ENCODE measurements at regions not wholly inside any gene's neighbourhood (a gene's known extent, or its start where the extent isn't known, plus 50 kb on each side); places are given as distances from the start of the nearest gene placed in this dataset.
"Not testable (repeated sequence)": the region's sequence is repeated elsewhere in the genome, so short reads cannot be mapped to it uniquely, and the experiment has no call there.

DNA sequence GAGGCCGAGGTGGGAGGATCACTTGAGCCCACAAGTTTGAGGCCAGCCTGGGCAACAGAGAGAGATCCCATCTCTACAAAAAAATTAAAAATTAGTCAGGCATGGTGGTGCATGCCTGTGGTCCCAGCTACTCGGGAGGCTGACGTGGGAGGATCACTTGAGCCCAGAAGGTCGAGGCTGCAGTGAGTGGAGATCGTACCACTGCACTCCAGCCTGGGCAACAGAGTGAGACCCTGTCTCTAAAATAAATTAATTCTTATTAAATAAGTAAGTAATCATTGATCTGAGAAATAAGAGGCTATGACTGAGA lies 452.6 kb downstream of the SOX9 start:
- not testable (repeated sequence) for DNase-seq (ENCODE audit: low read depth)

DNA sequence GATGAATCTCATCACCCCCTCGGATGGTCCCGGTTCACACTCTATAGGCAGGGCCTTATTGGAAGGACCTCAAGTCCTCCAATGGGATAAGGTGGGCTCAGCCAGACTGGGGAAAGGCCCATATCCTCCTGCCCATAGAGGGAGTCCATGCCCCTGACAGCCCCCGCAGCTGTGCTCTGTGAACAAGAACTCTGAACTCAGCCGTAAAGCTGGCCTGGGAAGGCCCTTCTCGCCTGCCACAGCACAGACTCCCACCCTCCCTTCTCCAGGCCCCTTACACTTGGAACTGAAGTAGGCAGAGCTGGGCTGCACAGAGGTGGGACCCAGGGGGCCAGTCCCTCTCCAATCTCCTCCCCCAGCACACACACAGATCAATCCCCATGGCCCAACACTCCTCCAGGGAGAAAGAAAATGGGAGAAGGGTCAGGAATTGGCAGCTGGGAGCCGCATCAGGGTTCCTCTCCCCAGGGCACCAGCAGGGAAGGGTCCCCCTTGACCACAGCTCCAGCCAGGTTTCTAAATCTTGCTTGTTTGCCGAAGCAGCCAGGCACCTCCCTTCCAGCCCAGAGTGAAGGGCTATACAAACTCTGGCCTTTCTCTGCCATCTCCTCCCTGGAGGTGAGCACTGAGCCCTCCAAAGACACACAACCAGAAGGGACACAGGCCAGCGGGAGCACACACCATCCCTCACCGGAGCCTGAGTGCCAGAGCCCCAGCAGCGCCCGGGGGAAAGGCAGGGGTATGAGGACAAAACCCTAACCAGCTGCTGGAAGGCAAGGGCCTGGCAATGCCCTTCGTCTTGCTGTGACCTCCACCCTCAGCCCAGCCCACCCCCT lies 454.1 kb downstream of the SOX9 start:
- no peak for DNase-seq (ENCODE audit: low read depth)

DNA sequence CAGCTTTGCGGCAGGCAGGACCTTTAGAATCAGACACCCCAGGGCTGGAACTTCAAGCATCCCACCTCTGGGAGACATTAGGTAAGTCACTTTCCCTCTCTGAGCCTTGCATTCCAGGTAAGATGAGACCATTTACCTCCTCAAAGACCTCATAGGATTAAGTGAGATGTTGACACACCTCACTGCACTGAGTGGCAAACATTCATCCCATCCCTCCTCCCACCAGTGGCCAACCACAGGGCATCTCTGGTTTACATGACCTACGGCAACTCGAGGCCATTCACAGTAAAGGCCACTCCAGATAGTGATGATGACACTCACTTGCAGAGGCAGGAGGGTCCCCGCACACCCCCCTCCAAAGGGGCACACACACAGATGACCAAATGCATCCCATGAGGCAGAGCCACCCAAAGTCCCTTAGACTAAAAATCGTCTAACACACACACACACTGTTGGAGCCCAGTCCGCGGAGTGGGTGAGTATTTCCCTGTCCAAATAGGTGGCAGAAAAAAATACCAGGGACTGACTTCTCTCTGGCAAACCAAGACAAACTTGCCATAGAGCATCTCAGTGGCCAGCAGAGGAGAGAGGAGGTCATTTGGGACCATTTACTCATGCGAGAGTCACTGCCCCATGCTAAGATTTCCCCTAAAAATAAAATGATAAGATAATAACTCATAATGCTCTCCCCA lies 454.9 kb downstream of the SOX9 start:
- no peak for DNase-seq (ENCODE audit: low read depth)

GRCh38 chr17:72576289-72576759 lies 455.5 kb downstream of the SOX9 start:
- peak; percentile 62 for DNase-seq (ENCODE audit: low read depth)

- no peak for DNase-seq (ENCODE audit: low read depth)
These were observed 458.1 kb downstream of the SOX9 start for GRCh38 chr17:72578817-72579470.

DNA sequence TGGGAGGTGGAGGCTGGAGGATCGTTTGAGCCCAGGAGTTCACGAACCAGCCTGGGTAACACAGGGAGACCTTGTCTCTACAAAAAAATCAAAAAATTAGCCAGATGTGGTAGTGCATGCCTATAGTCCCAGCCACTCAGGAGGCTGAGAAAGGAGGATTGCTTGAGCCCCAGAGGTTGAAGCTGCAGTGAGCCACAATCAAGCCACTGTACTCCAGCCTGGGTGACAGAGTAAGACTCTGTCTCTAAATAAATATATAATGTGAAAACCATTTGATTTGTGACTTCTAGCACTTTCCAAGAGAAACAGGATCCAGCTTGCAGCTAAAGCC lies 459.1 kb downstream of the SOX9 start:
- DNase-seq (ENCODE audit: low read depth) = no peak

DNA sequence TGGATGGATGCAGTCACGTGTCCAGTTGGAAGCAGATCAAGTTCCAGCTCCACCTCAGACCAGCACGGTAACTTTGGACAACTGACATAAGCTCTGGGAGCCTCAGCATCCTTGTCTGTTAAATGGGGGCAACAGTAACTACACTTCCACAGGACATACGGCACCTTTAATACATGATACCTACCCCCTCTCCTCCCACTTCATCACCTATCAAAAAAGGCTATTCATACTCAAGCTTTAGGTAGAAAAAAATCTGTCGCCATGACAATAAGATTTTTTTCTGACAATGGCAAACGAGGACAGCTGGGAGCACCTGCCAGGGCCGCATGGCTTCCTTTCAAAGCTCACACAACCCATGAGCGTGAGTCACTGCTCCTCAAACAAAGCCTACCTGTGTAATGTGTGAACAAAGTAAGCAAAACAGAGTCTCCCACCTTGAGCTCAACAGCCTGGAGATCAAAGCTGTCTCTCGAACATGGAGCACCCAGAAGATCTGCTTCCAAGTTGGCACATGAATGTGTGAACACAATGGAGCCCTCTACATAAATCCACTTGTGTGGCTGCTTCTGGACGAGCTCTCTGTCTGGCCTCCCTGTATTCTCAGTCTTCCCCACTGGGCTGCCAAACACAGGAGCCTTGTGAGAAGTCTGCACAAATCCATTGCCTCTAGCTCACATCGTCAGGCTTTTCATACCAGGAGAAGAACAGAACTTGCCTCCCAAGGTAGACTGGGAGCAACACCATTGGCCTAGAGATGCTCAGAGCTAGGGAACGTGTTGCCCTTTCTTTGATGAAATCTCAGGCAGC lies 459.7 kb downstream of the SOX9 start:
- DNase-seq (ENCODE audit: low read depth) = no peak

GRCh38 chr17:72587156-72587555 lies 466.3 kb downstream of the SOX9 start:
- peak; percentile 56 for DNase-seq (ENCODE audit: low read depth)

DNA sequence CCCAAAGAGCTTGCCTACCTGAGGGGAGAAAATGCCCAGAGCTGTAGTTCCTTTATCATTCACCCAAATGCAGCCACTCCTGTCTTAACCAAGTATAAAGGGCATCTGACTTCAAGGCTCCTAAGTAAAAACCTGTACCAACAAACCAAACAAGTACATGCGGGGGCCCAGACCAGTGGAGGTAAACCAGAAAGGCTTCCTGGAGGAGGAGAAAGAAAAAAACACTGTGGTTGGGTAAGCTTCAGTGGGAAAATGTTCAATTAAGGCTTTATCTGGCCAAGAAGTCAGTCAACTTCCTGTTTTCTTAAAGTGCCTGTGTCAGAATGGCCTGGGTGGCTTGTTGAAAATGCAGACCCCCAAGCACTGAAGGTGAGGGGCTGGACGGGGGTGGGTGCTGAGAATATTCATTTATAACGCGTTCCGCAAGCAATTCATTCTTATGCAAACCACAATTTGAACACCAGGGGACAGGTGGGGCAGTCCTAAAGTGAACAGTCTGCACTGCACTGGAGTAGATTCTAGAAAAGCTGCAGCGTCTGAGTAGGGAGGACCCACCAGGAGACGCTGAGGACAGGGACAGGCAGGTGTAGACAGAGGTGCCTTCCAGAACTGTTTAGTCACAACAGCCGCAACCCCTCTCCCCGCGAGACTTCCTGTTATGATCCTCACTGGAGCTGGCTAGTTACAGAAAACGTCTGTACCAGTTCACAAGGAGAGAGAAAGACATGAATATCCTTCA lies 467.1 kb downstream of the SOX9 start:
- DNase-seq (ENCODE audit: low read depth) = peak; percentile 47

GRCh38 chr17:72588561-72588960 lies 467.7 kb downstream of the SOX9 start:
- no peak for DNase-seq (ENCODE audit: low read depth)

- DNase-seq (ENCODE audit: low read depth) = peak; percentile 89
These were observed 468.1 kb downstream of the SOX9 start for GRCh38 chr17:72588961-72589360.

- DNase-seq (ENCODE audit: low read depth) = peak; percentile 74
These were observed 469.6 kb downstream of the SOX9 start for GRCh38 chr17:72590382-72590781.

DNA sequence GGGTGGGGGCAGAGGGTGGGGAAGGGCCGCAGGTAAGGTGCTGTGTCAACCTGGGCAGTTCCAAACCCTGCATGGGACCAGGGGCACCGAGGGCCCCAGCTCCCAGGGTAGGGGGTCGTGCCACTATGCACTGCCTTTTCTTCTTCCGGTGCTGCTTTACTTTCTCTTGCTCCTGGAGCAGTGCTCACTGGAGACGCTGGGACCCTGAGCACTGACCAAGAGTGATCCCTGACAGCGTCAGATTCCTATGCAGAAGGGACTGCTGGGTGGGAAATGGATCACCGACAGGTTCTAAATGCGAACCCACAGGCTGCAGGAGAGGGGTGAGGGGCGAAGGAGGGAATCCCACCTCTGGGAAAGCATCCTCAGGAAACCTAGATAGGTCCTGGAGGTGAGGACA lies 470.1 kb downstream of the SOX9 start:
- DNase-seq (ENCODE audit: low read depth) = no peak

GRCh38 chr17:72591289-72592241 lies 470.7 kb downstream of the SOX9 start:
- DNase-seq (ENCODE audit: low read depth) = peak; percentile 45

- DNase-seq (ENCODE audit: low read depth) = peak; percentile 82
These were observed 471.6 kb downstream of the SOX9 start for GRCh38 chr17:72592242-72592966.

DNA sequence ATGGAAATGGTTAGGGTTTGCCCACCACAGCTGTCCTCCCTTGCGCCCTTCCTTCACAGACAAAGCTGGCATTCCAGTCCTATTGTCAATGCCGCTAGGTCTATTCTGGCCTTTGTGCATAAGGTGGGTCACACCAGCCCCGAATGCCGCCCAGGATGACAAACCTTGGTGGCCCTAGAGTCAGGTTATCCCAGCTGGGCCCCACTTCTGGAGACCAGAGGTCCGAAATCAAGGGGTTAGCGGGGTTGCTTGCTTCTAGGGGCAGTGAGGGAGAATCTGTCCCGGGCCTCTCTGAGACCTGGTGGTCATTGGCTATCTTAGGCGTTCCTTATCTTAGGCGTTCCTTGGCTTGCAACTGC lies 472.1 kb downstream of the SOX9 start:
- DNase-seq (ENCODE audit: low read depth) = no peak

DNA sequence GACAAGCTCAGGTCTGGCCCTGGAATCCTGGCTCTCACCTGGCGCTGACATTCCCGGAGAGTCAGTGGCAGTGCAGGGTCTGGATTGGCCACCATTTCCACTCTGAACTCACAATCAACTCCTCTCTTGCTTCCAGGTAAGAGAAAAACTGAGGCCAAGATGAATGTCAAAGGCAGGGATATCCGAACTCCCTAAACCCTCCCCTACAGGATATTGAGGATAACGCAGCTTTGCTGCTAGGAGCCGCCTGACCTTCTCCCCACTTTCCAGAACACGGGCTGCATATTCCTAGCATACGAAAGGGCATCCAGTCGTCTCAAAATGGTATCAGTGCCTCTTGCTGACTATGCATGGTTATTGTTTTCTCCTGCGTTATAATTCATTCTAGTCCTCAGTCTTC lies 473.4 kb downstream of the SOX9 start:
- no peak for DNase-seq (ENCODE audit: low read depth)
